Endodermal cell (in vitro differentiated cells): ENCODE measurements at regions not wholly inside any gene's neighbourhood (a gene's known extent, or its start where the extent isn't known, plus 50 kb on each side); places are given as distances from the start of the nearest gene placed in this dataset.

Experiments used
- DNase-seq: peaks from one replicate; pipeline ENCODE4 v3.0.0-alpha.2; 2017
- H3K27ac ChIP-seq: 2 replicates; pipeline ENCODE4 v1.5.1; 2013; ENCODE audit warnings: mild to moderate bottlenecking, low read depth, low read length, moderate library complexity
- H3K27me3 ChIP-seq: 2 replicates; pipeline ENCODE4 v1.6.1; 2013; ENCODE audit warnings: mild to moderate bottlenecking, low read length, moderate library complexity; ENCODE audit not compliant: insufficient read depth, control insufficient read depth, poor library complexity, severe bottlenecking
- H3K36me3 ChIP-seq: 2 replicates; pipeline ENCODE4 v1.7.0; 2013; ENCODE audit warnings: mild to moderate bottlenecking, low read length, moderate library complexity; ENCODE audit not compliant: control insufficient read depth, insufficient read depth
- H3K4me1 ChIP-seq: one replicate; pipeline ENCODE4 v1.7.0; 2013; ENCODE audit warnings: low read length; ENCODE audit not compliant: control insufficient read depth, insufficient read depth
- H3K4me3 ChIP-seq: 2 replicates; pipeline ENCODE4 v1.5.1; 2013; ENCODE audit warnings: mild to moderate bottlenecking, low read length, moderate library complexity
- H3K9ac ChIP-seq: 2 replicates; pipeline ENCODE4 v1.6.1; 2013; ENCODE audit warnings: mild to moderate bottlenecking, low read length, moderate library complexity; ENCODE audit not compliant: poor library complexity, severe bottlenecking; ENCODE audit errors: extremely low read depth
- H3K9me3 ChIP-seq: 2 replicates; pipeline ENCODE4 v1.6.1; 2013; ENCODE audit warnings: mild to moderate bottlenecking, low read length, moderate library complexity; ENCODE audit not compliant: control insufficient read depth
- H3K27ac Mint-ChIP-seq: 2 replicates; pipeline ENCODE4 v1.8.0; 2020; ENCODE audit warnings: mixed read lengths
- H3K27me3 Mint-ChIP-seq: 2 replicates; pipeline ENCODE4 v1.8.0; 2021; ENCODE audit warnings: mild to moderate bottlenecking, mixed read lengths; ENCODE audit not compliant: insufficient read depth
- H3K36me3 Mint-ChIP-seq: 2 replicates; pipeline ENCODE4 v1.8.0; 2020; ENCODE audit warnings: low read depth, mixed read lengths
- H3K4me1 Mint-ChIP-seq: 2 replicates; pipeline ENCODE4 v1.8.0; 2020; ENCODE audit warnings: mixed read lengths
- H3K4me3 Mint-ChIP-seq: 2 replicates; pipeline ENCODE4 v1.8.0; 2020; ENCODE audit warnings: mild to moderate bottlenecking, moderate library complexity, mixed read lengths
- H3K9me3 Mint-ChIP-seq: 2 replicates; pipeline ENCODE4 v1.8.0; 2020; ENCODE audit warnings: mild to moderate bottlenecking, mixed read lengths
- WGBS, 2 experiments: methylation state at CpG; one replicate each; pipeline versions ENCODE4 v1.1.5 to v1.1.7; 2013; ENCODE audit warnings: missing lambda C conversion rate in 2 of 2, mixed read lengths in 1 of 2; ENCODE audit not compliant: insufficient coverage in 1 of 2, insufficient read length in 1 of 2; 5-methylcytosine and 5-hydroxymethylcytosine counted together
- TF ChIP-seq, protein P1 (sequence below): fragments of 200-600 bp; sonication (generic); conservative IDR thresholded peaks from 2 replicates; pipeline ENCODE4 v1.5.0; 2021; ENCODE audit warnings: antibody characterized with exemption, mild to moderate bottlenecking

DNA sequence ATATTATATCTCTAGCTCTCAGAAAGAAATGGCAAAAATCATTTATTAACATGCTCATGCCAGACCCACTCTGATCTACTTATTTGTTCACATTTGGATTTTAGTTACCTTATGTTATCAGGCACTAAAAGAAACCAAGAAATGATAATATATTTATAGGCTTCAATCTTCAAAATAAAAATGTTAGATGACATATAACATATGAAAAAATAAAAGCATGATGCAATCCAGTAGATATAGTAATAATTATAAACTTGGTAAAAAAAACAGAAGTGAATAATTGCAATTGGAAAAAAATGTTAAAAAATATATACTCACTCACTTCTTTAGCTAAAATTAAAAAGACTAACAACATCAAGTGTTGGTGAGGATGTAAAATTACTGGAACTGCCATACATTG lies 248.3 kb upstream of the VRK2 start:
- Histone ChIP-seq H3K9me3 (peaks cover 13% of the 10 kb centered on the region), H3K4me3 (no peak overlapping the region), H3K4me1 (peaks cover 11% of the 10 kb centered on the region), H3K36me3 (no peaks in the 10 kb centered on the region), H3K27me3 (no peaks in the 10 kb centered on the region), H3K27ac (no peak overlapping the region), H3K9ac (no peak overlapping the region)
- peaks cover 9% of the 10 kb centered on the region for H3K4me1 Mint-ChIP-seq
- H3K27me3 Mint-ChIP-seq = no peaks in the 10 kb centered on the region
- H3K27ac Mint-ChIP-seq = no peak overlapping the region
- no peak overlapping the region for H3K4me3 Mint-ChIP-seq
- H3K9me3 Mint-ChIP-seq = peaks cover 8% of the 10 kb centered on the region
- DNase-seq = no peak
- TF ChIP-seq, protein P1, sequence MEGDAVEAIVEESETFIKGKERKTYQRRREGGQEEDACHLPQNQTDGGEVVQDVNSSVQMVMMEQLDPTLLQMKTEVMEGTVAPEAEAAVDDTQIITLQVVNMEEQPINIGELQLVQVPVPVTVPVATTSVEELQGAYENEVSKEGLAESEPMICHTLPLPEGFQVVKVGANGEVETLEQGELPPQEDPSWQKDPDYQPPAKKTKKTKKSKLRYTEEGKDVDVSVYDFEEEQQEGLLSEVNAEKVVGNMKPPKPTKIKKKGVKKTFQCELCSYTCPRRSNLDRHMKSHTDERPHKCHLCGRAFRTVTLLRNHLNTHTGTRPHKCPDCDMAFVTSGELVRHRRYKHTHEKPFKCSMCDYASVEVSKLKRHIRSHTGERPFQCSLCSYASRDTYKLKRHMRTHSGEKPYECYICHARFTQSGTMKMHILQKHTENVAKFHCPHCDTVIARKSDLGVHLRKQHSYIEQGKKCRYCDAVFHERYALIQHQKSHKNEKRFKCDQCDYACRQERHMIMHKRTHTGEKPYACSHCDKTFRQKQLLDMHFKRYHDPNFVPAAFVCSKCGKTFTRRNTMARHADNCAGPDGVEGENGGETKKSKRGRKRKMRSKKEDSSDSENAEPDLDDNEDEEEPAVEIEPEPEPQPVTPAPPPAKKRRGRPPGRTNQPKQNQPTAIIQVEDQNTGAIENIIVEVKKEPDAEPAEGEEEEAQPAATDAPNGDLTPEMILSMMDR = no peak
- no peaks in the 10 kb centered on the region for H3K36me3 Mint-ChIP-seq

- Histone ChIP-seq H3K4me1 (no peaks in the 10 kb centered on the region), H3K27me3 (no peaks in the 10 kb centered on the region), H3K9me3 (peaks cover 13% of the 10 kb centered on the region), H3K36me3 (no peaks in the 10 kb centered on the region), H3K27ac (no peak overlapping the region), H3K9ac (no peak overlapping the region), H3K4me3 (no peak overlapping the region)
- Mint-ChIP-seq H3K36me3 (no peaks in the 10 kb centered on the region), H3K27me3 (no peaks in the 10 kb centered on the region), H3K9me3 (peaks cover 8% of the 10 kb centered on the region), H3K4me1 (no peaks in the 10 kb centered on the region), H3K27ac (no peak overlapping the region), H3K4me3 (no peak overlapping the region)
- DNase-seq = no peak
- TF ChIP-seq, protein P1 = no peak
- WGBS, 2 experiments = 96 to 100% methylated on average over 10 to 14 of the region's 14 CpGs
Measured at GRCh38 chr2:57802243-57802642, 244.4 kb upstream of the VRK2 start.

- Mint-ChIP-seq H3K4me3 (no peak overlapping the region), H3K9me3 (no peaks in the 10 kb centered on the region), H3K27me3 (no peaks in the 10 kb centered on the region), H3K27ac (no peak overlapping the region), H3K36me3 (no peaks in the 10 kb centered on the region), H3K4me1 (no peaks in the 10 kb centered on the region)
- no peaks in the 10 kb centered on the region for H3K4me1 ChIP-seq
- 94% methylated on average over 2 of the region's 2 CpGs; no CpG with 5 or more reads in 1 of the 2 experiments for WGBS, 2 experiments
- H3K36me3 ChIP-seq = no peaks in the 10 kb centered on the region
- no peak overlapping the region for H3K27ac ChIP-seq
- no peaks in the 10 kb centered on the region for H3K9me3 ChIP-seq
- H3K9ac ChIP-seq = no peak overlapping the region
- no peaks in the 10 kb centered on the region for H3K27me3 ChIP-seq
- no peak overlapping the region for H3K4me3 ChIP-seq
- no peak for DNase-seq
- TF ChIP-seq, protein P1 = no peak
Measured at GRCh38 chr2:57804971-57805370, 241.6 kb upstream of the VRK2 start.
